Mucosa of descending colon (tissue), 3 donors: ENCODE measurements at regions not wholly inside any gene's neighbourhood (a gene's known extent, or its start where the extent isn't known, plus 50 kb on each side); places are given as distances from the start of the nearest gene placed in this dataset.

Source experiments
- ATAC-seq: fragments of 200-7000 bp; cut with Tn5 transposase; one replicate; pipeline ENCODE4 v1.9.1; 2020; ENCODE audit warnings: mild to moderate bottlenecking, moderate library complexity
- DNase-seq, 3 donors: peaks; one replicate each; pipeline ENCODE4 v3.0.0-alpha.2; 2020
- H3K36me3 ChIP-seq: fragments of 200-600 bp; one replicate; pipeline ENCODE4 v1.8.0; 2021; ENCODE audit warnings: low read depth, mild to moderate bottlenecking
- H3K4me1 ChIP-seq: fragments of 200-600 bp; one replicate; pipeline ENCODE4 v1.8.0; 2021; ENCODE audit warnings: low read depth, mild to moderate bottlenecking
- H3K4me3 ChIP-seq: fragments of 200-600 bp; one replicate; pipeline ENCODE4 v1.8.0; 2021; ENCODE audit warnings: mild to moderate bottlenecking
- H3K9me3 ChIP-seq: fragments of 200-600 bp; one replicate; pipeline ENCODE4 v1.8.0; 2021; ENCODE audit warnings: mild to moderate bottlenecking
- CTCF ChIP-seq: fragments of 200-600 bp; IDR thresholded peaks from one replicate; pipeline ENCODE4 v1.8.0; 2022; ENCODE audit warnings: antibody characterized with exemption, mild to moderate bottlenecking
- intact Hi-C, 2 donors: fragments of 100-400 bp; cut with DNase I in 1 of 2; cut with micrococcal nuclease in 1 of 2; formaldehyde crosslinking; loops; one replicate each; pipeline versions ENCODE4 v1.11.0 to v1.11.1; 2022; cut with DNase I, micrococcal nuclease
- donor health status: DM: no; HTN: no; CAD: no; lungs with moderate emphysema.
- donor health status: DM: no; HTN: no; CAD: no.
- donor health status: DM: no; HTN: yes; CAD: no.

- no peak for TF ChIP-seq CTCF
- ATAC-seq: no peak
Measured at GRCh38 chr15:62722237-62722636, 320.3 kb upstream of the TPM1 start.

GRCh38 chr15:62726461-62726860 is 316.1 kb upstream of the TPM1 start:
- TF ChIP-seq CTCF: no peak
- ATAC-seq (no peak), DNase-seq (no peak)
- no peak overlapping the region for H3K4me3 ChIP-seq
- H3K9me3 ChIP-seq: no peaks in the 10 kb centered on the region
- intact Hi-C loops: no loop called here
- no peaks in the 10 kb centered on the region for H3K4me1 ChIP-seq
- no peaks in the 10 kb centered on the region for H3K36me3 ChIP-seq

More at GRCh38 chr15:62722237-62722636, 320.3 kb upstream of the TPM1 start:
- no peaks in the 10 kb centered on the region for H3K36me3 ChIP-seq
- no peak for DNase-seq
- H3K9me3 ChIP-seq: no peaks in the 10 kb centered on the region
- no peak overlapping the region for H3K4me3 ChIP-seq
- no peaks in the 10 kb centered on the region for H3K4me1 ChIP-seq
- intact Hi-C loops: no loop called here

- Histone ChIP-seq H3K9me3 (no peaks in the 10 kb centered on the region), H3K4me3 (no peak overlapping the region), H3K36me3 (no peaks in the 10 kb centered on the region), H3K4me1 (no peaks in the 10 kb centered on the region)
- no peak for TF ChIP-seq CTCF
- intact Hi-C loops: no loop called here
- ATAC-seq (no peak), DNase-seq (no peak)
Measured at GRCh38 chr15:62727501-62727900, 315.0 kb upstream of the TPM1 start.

- DNase-seq (no peak), ATAC-seq (no peak)
- Histone ChIP-seq H3K36me3 (no peaks in the 10 kb centered on the region), H3K4me3 (no peak overlapping the region), H3K9me3 (no peaks in the 10 kb centered on the region), H3K4me1 (no peaks in the 10 kb centered on the region)
- no peak for TF ChIP-seq CTCF
- intact Hi-C loops: no loop called here
Measured at GRCh38 chr15:62730825-62731224, 311.7 kb upstream of the TPM1 start.

GRCh38 chr15:62732078-62732477 is 310.5 kb upstream of the TPM1 start:
- no peak overlapping the region for H3K4me3 ChIP-seq
- TF ChIP-seq CTCF: no peak
- ATAC-seq (no peak), DNase-seq (no peak)
- no peaks in the 10 kb centered on the region for H3K36me3 ChIP-seq
- intact Hi-C loops: no loop called here
- H3K4me1 ChIP-seq: no peaks in the 10 kb centered on the region
- H3K9me3 ChIP-seq: no peaks in the 10 kb centered on the region

- H3K36me3 ChIP-seq: peaks cover 8% of the 10 kb centered on the region
- TF ChIP-seq CTCF: no peak
- no peak overlapping the region for H3K4me3 ChIP-seq
- intact Hi-C loops: no loop called here
- ATAC-seq (no peak), DNase-seq (no peak)
- H3K4me1 ChIP-seq: no peaks in the 10 kb centered on the region
- no peaks in the 10 kb centered on the region for H3K9me3 ChIP-seq
Measured at GRCh38 chr15:62734706-62735105, 307.8 kb upstream of the TPM1 start.
